Hematopoietic multipotent progenitor cell treated with erythropoietin and hydrocortisone succinate and interleukin-3 and kit ligand, for 17 days (in vitro differentiated cells): ENCODE measurements at regions not wholly inside any gene's neighbourhood (a gene's known extent, or its start where the extent isn't known, plus 50 kb on each side); places are given as distances from the start of the nearest gene placed in this dataset.
"Not testable (repeated sequence)": the region's sequence is repeated elsewhere in the genome, so short reads cannot be mapped to it uniquely, and the experiment has no call there.

Experiments
- DNase-seq: peaks from one replicate; pipeline ENCODE4 v3.0.0-alpha.2; 2015; ENCODE audit warnings: low spot score

DNA sequence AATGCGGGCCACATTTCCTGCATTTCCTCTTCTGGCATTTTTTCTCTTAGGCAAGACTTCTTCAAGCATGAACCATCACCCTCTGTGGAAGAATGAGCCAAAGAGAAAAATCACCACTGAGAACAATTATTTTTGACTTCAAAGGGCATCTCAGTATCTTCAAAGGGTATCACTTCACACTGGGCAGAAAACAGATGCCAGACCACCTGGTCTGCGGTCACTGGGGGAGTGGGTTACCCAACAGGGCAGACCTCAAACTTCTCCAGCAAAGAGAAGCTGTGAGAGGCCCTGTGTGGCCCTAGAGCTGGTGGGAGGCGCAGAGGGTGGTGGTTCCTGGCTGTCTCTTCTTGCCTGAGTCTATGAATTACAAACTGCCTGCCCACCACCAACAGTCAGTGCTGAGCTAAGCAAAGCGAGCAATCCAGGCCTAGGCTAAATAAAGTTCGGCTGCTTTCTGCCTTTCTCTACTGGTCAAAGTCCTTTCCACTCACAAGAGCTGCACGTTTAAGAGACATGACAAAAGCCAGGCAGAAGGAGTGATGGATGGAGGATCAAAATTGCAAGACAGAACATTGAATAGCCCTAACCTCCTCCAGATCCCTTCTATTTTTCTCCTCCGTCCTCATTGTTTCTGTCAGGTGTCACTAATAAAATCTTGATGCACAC is 602.7 kb upstream of the CDH5 start:
- DNase-seq, result no peak

DNA sequence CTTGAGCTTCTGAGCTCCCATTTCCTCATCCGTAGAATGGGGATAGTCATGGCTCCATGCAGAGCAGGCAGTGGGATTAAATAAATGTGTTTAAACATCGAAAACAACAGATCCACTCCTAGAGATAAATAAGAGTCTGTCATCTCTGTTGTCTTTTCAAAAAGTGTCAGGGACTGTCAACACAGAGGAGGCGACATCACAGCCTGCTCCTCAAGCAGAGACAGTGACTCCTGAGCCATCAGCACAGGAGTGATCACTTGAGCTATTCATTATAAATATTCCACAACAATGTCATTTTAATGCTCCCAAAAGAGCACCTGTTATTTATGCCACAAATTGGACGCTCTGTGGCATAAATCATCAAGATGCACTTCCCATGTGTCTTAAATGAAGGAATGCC is 605.6 kb upstream of the CDH5 start:
- DNase-seq, result no peak

DNA sequence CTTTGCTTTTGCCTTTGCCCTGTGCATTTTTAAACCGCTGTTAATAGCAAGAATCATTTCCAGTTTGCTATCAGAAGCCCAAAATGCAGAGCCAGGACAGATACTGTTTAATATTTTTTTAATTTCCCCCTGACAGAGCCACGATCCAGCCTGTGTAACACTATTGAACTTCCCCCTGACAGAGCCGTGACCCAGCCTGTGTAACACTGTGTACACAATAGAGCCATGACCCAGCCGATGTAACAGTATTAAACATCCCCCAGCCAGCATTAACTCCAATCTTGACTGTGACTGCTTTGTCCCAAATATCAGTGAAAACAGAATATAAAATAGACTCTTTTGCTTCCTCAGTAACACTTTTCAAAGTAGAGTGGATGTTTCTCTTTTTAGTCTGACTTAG is 607.9 kb upstream of the CDH5 start:
- no peak for DNase-seq

DNA sequence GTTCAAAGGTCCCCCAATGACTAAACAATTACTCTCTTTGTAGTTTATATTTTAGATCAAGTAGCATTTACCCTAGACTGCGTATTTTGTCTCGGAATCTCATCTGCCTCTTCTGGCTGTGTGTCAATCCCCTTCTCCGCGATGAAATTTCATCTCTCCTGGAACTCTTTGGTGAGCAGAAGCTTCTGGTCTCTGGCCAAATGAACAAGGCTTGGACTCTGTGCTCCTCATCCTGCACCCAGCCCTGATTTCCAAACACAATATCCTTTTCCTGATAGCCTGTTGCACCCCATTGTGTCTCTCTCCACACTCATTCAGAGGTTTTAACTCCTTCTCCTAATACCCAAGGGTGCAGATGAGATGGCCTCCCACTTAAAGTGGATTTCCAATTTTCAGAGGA is 609.4 kb upstream of the CDH5 start:
- no peak for DNase-seq

DNA sequence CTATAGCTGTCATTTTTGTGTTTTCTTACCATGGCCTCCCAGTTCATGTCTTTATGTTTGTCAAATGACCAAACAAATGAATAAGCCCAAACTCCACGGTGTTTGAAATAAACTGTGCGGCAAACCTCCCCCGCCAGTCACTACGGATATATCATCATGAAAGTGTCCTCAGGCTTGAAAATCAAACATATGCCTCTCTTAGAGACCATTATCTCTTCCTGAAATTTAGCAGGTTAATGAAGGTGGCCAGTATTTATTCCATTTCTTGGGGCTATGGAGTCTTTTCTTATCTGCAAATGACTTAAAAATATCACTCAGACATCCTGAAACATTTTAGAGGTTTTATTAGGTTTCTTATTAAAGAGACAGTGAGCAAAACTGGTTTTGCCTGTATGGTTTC is 610.3 kb upstream of the CDH5 start:
- DNase-seq, result no peak

DNA sequence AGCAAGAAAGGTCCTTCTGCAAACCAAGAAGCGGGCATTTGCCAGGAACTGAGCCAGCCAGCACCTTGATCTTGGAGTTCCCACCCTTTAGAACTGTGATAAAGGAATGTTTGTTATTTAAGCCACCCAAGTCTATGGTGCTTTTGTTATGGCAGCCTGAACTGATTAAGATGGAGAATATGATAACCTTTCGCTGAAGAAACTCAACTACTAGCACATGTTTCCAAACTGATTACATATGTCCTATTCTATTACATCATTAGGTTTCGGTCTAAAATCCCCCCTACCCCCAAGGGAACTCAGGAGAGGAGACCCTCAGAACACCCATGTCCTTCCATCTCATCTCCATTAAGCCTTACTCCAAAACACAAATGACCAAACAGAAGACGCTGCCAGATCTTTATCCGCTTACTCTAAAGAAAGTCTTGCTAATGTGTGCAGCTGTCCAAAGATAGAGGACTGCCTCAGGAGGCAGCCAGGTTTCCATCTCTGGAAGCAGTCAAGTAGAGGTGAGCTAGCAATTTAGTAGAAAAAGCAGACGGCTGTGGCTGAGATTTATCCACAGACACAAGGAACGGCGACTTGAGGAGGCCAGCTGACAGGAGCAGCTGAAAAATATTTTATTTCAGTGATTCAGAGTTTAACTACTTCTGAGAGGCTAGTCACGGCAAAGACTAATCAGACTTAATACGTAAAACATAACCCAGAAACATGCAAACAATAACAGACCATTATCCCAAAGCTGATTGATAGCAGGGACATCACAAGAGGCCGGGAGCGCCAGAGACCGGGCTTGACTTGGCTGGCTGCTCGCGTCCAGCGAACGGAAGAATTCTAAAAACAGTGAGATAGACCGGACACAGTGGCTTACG is 611.4 kb upstream of the CDH5 start:
- no peak for DNase-seq

DNA sequence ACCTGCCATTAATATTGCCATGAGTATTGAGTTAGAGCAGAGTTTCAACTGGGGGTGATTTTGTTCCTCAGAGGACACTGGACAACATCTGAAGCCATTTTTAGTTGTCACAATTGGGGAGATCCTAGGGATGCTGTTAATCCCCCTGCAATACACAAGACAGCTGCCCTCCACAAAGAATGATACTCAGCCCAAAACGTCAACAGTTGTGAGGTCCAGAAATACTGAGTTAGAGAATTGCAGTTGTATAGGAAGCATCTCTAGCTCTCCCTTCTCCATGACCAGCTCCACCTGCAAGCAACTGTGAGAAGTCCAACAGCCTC is 614.0 kb upstream of the CDH5 start:
- no peak for DNase-seq

DNA sequence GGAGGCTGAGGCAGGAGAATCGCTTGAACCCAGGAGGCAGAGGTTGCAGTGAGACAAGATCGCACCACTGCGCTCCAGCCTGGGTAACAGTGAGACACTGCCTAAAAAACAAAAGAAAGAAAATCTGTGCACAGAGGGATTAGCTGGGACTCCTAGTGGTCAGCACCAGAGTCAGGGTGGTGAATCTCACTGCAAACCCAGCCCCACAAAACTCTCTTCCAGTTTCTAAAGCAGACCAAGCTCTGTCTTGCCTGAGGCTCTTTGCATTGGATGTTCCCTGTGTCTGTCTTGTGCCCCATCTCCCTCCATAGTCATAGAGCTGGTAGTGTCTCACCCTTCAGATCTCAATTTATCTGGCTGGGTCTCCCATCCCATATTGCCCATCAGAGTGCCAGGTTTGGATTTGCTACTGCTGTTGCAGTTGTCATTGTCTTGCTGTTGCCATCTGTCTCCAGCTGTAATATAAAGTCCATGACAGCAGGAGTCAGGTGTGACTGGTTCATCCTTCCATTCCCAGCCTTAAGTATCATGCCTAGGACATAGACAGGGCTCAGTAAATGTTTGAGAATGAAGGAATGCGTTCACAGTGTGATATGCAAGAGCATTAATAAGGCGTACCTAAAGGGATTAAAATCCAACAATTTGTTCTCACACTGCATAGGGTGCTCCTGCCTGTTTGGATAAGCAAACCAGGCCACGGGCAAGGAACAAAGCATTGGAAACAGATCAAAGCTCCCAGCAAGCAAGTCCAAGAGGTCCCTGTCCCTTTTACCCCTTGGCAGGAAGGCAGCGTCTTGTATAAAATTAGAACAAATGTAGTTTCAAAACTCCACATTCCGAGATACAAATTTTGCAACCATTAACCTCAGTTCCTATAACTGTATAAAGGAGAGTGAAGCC is 614.6 kb upstream of the CDH5 start:
- DNase-seq, result no peak

DNA sequence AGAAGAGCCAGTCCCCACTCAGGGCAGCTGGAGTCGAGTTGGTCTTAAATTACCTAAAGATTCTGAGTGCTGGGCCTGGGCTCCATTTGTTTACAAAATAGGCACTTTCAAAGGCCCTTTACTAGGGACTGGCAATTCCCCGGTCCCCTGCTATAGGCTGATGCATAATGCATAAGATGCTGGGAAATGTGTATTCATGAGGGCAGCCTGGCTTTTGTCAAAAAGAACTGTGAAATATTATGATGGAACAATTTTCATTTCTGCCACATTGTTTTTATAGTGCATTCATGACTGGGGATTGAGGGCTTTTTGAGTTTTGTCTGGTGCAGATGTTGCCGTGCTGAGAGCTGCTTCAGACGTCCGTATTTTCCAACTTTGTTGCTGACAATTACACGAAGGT is 617.0 kb upstream of the CDH5 start:
- DNase-seq, result no peak

DNA sequence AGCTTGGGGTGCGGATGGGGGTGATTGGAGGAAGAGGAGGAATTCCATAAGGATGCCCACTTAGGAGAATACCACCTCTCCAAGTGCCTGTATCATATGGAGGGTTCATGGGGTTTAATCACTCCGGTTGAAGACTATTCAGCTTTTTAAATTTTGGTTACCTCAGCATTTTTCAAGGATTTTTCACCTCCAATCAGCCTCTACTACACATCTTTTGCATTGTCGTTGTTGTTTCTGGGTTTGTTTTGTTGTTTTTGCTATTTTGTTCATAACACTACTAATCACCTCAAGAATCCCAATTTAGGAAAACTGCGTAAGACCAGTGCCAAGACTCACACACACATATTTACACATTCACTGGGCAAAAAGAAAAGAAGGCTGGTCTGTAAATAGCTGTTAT is 619.5 kb upstream of the CDH5 start:
- DNase-seq, result no peak

DNA sequence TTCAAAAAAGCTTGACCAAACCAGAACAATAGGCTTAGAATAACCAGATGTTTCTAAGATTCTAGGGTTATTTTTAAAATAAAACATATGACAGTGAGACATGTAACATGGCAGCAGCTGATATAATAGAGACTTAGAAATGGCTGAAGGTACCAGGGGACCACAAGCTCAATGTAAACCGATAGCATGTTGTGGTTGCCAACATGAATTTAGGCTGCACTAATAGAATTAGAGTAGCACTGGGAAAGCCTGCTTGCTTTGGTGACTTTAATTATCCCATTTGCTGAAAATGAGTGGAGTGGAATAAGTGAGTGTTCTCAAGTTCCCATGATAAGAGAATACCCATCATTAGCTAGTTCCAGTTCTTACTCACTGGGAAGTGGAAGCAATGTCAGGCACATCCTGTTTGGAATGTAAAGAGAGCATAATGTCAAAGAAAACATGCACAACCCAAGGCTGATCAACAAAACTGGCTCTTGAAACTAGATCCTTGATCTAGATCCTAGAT is 621.2 kb upstream of the CDH5 start:
- no peak for DNase-seq

DNA sequence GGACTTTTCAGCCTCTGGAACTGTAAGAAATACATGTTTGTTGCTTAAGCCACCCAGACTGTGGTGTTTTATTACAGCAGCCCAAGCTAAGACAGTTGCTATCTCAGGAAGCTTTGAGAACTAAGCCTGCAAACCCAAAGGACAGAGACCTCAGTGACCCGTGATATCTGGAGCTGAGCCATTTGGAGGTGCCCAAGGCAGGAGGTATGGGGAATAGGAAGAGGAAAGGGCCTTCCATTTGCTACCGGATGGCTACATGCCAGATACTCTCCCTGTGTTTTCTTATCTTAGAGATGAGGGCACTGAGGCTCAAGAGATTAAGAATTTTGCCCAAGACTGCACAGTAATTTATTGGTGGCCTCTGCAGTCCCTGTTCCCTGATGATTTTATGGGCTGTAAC is 622.1 kb upstream of the CDH5 start:
- no peak for DNase-seq

DNA sequence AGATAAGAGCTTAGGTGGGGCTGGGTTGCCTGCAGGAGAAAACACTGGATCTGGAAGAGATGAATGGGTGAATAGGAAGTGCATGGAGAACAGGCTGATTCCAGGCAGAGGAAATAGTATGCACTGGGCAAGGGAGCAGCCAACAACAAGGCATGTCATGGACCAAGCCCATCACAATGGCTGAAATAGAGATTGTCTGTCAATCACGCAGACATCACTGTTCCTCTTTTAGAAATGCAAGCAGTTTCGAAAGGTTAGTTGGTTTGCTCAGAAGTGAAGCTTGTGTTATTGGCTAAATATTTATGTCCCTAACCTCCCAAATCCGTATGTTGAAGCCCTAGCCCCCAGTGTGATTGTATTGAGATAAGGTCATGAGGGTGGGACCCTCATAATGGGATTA is 621.7 kb upstream of the CDH11 start:
- no peak for DNase-seq

DNA sequence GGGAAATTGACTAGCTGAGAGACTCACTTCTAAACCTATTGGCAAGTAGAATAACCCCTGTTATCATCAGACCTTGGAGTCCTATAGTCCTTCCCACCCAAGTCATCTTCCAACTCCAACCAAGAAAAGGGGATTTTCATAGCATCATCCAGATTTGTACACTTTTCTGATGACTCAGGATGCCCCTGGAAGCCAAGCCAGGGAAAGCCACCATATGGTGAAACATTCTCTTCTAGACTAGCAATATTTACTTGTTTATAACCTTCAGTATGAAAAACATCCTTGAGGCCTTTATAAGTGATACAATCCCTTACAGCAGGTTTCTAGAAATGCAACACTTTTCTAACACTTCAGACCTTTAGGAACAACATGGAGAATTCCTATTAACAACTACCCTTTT is 618.8 kb upstream of the CDH11 start:
- no peak for DNase-seq

DNA sequence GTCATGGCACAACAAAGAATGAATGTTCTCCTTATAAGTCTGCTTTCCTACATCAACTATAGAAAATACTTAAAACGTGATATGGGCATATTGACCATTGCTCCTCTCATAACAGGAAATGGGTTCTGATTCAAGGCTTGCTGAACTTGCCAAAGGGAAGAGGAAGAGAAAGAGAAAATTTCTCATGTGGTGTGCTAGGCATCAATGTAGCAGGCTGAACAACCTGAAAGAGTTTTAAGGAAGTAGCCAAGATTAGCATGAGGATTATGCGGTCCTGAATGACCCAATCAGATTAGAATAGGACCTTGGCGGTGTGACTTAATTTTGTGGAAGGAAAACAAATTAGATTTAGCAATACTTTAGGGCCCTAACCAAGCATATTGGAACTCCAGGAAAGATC is 617.7 kb upstream of the CDH11 start:
- DNase-seq, result no peak

DNA sequence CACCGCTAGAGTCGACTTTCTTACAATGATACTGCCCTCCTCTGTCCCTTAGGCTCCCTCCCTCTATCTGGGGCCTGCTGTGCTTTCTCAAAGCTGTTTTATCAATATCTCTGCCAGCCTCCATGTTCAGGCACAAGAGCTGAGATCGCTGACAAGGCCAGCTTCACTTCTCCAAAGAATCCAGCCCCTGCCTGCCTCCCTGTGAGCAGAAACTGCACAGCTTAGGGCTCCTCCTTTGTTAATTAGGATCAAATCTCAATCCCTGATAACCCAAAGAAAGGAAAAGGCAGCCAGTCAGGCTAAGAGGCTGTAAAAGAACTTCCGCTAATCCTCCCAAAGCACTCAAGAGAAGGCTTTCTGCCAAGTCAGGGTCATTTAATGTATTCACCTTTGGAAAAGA is 616.0 kb upstream of the CDH11 start:
- DNase-seq, result no peak

DNA sequence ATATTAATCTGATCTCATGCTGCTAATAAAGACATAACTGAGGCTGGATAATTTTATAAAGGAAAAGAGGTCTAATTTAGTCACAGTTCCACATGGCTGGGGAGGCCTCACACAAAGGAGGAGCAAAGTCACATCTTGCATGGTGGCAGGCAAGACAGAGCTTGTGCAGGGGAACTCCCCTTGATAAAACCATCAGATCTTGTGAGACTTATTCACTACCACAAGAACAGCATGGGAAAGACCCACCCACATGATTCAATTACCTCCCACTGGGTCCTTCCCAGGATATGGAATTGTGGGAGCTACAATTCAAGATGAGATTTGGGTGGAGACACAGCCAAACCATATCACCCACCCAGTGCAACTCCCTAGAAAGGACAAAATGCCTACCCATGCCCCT is 613.8 kb upstream of the CDH11 start:
- DNase-seq, result not testable (repeated sequence)

DNA sequence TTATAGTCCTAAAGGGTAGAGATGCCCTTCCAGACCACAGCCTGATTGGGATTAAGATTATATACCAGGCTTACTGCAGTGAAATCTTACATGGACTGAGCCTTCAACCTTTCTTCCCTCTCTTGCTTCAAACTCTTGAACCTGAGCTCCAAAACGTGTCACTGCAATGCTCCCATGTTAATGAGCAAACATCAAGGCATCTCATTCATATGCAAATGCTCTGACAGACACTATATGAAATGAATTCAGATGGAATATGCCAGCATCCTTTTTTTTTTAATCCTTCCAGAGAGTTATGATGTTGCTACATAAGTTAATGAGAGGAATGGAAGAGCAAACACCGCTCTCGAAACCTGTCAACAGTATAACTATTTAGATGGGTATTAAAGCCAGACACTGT is 611.9 kb upstream of the CDH11 start:
- DNase-seq, result no peak

DNA sequence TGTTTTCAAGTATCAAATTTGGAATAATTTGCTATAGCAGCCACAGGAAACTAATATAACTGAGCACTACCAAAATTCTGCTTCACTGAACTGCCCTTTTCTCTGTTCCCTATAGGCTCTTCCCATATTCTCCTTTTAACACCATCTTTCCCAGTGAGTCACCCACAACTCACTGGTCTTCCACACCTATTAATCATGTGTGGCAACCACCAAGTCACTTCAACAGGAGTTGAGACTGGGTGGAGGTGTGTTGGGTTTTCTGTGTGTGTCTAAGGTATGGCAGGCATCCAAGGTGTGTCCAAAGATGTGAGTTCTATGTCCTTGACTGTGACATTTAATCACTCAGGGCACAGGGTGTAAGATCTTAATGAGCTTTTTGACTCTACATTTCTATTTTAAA is 610.0 kb upstream of the CDH11 start:
- DNase-seq, result no peak

DNA sequence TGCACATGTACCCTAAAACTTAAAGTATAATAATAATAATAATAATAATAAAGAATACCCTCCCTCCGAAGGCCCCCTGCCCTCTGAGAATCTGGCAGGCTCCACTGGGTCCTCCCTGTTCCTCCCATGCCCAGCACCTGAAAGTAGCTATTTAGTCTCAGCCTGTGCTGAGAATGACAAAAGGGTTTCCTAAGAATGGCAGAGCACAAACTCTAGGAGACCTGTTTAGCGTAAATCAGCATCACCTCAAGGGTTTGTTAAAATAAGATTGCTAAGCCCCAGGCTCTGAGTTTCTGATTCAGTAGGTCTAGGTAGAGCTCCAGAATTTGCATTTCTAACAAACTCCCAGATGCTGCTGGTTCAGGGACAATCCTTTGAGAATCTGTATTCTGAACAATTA is 606.8 kb upstream of the CDH11 start:
- no peak for DNase-seq

DNA sequence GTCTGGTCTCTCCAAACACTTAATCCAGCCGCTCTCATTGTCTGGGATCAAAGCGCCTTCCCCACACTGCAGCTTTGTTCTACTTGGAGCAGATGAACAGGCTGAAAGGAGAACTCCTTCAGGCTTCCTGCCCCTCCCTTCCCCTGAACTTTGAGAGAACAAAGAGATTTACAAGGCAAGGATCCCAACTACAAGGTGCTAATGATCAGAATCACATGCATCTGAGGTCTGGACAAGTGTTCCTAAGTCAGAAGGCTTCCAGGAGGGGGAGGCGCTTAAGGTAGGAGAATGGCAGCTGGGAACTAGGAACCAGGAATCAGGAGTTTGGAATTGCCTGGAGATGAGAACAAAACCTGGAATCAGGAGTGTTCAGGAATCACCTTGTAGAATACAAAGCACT is 606.3 kb upstream of the CDH11 start:
- DNase-seq, result no peak

DNA sequence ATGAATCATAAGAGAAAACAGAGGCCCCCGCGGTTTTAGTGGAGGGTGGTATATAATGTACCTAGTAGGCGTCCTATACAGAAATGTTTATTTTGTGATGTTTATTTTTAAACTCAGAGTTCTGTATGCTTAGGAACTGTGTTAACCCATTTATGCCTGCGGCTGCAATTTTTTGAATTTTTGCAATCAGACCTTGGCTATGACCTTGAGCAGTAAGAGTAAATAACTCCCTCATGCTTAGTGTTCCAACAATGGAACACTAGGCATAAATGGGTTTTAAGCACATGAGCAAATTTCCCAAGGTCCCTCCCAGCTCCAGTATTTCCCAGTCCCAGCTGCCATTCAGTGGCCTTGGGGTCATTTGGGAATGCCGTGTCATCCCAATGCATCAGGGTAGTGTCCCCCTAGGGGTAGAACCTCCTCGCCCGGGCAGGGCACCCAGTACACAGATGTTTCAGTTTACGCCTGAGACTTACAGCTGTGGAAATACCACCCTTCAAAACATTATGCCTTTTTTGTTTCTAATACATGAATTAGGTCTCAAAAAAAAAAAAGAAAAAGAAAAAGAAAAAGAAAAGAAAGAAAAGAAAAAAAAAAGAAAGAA is 605.8 kb upstream of the CDH11 start:
- no peak for DNase-seq
